ENCODE measurements at regions not wholly inside any gene's neighbourhood (a gene's known extent, or its start where the extent isn't known, plus 50 kb on each side); places are given as distances from the start of the nearest gene placed in this dataset.
"Not testable (repeated sequence)": the region's sequence is repeated elsewhere in the genome, so short reads cannot be mapped to it uniquely, and the experiment has no call there.

DNA sequence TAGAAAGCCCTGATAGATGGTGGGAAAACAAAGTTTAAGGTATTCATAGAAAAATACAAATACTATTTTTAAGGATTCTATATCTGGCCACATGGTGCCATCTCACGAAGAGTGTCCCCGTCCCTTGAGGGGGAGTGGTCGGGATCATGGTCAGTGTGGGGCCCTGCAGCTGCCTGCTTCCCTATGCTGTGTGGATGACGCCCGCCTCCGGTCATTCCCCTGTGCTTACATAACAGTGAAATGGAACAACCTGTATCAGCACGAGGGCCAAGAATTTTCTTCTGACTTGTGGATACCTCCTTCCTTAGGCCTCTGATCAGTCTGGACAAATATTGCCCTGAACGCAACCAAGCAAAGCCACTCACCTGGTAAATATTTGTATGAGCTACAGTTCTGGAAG lies 2724.1 kb upstream of the TPTE start:
- not testable (repeated sequence) for H3K27ac Mint-ChIP-seq; H3K36me3 Mint-ChIP-seq (ENCODE audit: insufficient read depth in 2 of 2); DNase-seq; ATAC-seq (replicated peaks in 1 of 2); H3K9me3 Mint-ChIP-seq; H3K4me1 Mint-ChIP-seq (ENCODE audit: low read depth); H3K4me3 Mint-ChIP-seq; H3K27me3 Mint-ChIP-seq (ENCODE audit: low read depth)

DNA sequence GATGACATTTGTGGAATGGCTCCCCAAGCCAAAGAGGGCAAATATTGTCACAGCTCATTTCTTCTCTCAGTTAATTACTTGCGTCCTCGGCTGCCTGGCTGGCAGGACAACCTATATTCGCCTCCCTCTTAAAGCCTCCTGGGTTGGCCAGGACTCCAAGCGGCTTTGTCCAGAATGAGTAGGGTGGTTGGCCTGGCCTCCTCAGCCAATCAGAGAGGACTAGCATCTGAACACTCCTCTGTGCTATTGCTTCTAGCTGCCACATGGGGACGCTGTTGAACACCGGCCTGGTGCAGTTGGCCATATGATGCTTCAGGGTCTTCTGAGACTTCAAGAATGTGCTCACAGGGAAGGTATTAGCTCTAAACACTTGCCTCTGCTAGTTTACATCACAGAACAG lies 2722.9 kb upstream of the TPTE start:
- not testable (repeated sequence) for H3K4me3 Mint-ChIP-seq; H3K4me1 Mint-ChIP-seq (ENCODE audit: low read depth); H3K27ac Mint-ChIP-seq; DNase-seq; H3K9me3 Mint-ChIP-seq; H3K27me3 Mint-ChIP-seq (ENCODE audit: low read depth); ATAC-seq (replicated peaks in 1 of 2); H3K36me3 Mint-ChIP-seq (ENCODE audit: insufficient read depth in 2 of 2)

- H3K4me3 Mint-ChIP-seq, result not testable (repeated sequence)
Observed at GRCh38 chr21:7799697-7800096, 2721.7 kb upstream of the TPTE start.

DNA sequence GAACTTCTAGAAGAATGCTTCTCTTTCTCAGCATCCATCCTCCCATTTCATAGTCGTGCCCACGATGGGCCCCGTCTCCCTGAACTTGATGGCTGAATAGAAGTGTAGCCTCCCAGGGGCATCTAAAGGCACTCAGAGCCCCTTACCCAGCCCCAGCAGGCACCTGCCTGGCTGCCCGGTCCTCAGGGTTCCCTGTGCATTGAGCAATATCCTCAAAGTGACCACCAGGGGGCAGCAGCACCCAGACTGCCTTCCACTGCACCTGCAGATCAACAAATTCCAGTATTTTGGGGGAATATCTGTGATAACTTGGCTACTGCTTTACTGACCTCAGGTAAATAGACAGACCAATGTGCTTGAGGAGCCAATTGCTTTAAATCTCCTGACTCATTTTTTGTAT lies 2707.9 kb upstream of the TPTE start:
- ATAC-seq (replicated peaks in 1 of 2), result peak in 1 of 2 donors; percentile 48
- not testable (repeated sequence) for H3K27me3 Mint-ChIP-seq (ENCODE audit: low read depth); H3K27ac Mint-ChIP-seq; H3K36me3 Mint-ChIP-seq (ENCODE audit: insufficient read depth in 2 of 2); H3K4me3 Mint-ChIP-seq; DNase-seq; H3K9me3 Mint-ChIP-seq; H3K4me1 Mint-ChIP-seq (ENCODE audit: low read depth)

More at GRCh38 chr21:7799697-7800096, 2721.7 kb upstream of the TPTE start:
- not testable (repeated sequence) for H3K27ac Mint-ChIP-seq; H3K9me3 Mint-ChIP-seq; H3K36me3 Mint-ChIP-seq (ENCODE audit: insufficient read depth in 2 of 2); DNase-seq; H3K4me1 Mint-ChIP-seq (ENCODE audit: low read depth); ATAC-seq (replicated peaks in 1 of 2); H3K27me3 Mint-ChIP-seq (ENCODE audit: low read depth)

DNA sequence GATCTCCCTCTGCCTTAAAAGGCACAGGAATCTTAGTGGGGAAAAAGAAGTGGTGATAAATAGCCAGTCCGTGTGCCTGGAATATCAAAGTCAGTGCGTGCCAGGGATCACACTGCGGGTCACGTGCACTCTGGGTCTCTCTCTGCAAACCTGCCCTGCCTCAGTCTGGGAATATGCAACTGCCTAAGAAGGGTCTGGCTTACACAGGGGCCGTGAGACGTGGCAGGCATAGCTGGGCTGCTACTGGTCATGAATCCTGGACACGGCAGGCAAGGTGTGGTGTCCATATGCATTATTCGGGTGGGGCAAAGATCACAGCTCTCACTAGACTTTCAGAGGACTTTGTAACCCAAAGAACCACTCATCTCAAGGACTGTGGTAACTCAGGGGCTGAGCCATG lies 2704.4 kb upstream of the TPTE start:
- H3K27ac Mint-ChIP-seq; H3K36me3 Mint-ChIP-seq (ENCODE audit: insufficient read depth in 2 of 2); H3K9me3 Mint-ChIP-seq; H3K4me1 Mint-ChIP-seq (ENCODE audit: low read depth); DNase-seq; H3K4me3 Mint-ChIP-seq; H3K27me3 Mint-ChIP-seq (ENCODE audit: low read depth); ATAC-seq (replicated peaks in 1 of 2): not testable (repeated sequence)

GRCh38 chr21:7819301-7819700 lies 2702.1 kb upstream of the TPTE start:
- H3K9me3 Mint-ChIP-seq; H3K4me1 Mint-ChIP-seq (ENCODE audit: low read depth); ATAC-seq (replicated peaks in 1 of 2); H3K4me3 Mint-ChIP-seq; H3K36me3 Mint-ChIP-seq (ENCODE audit: insufficient read depth in 2 of 2); H3K27me3 Mint-ChIP-seq (ENCODE audit: low read depth); DNase-seq; H3K27ac Mint-ChIP-seq: not testable (repeated sequence)

DNA sequence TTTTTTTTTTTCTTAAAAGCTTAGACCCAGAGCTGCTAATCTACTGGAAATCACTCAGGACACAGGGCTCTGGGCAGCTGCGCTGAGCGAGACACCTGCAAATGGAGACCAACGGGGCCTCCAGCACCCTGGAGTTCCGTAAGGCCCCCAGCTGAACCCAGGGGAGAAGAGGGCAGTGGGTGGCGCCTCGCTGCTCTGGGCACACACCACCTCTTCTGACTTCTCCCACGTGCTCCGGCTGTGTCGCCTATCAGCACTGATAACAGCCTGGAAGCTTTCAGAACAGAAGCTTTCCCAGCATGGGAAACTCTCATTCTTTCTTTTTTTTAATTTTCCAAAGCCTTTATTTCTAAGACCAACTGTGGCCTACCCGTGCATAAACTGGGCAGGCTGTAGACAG lies 2695.8 kb upstream of the TPTE start:
- not testable (repeated sequence) for H3K9me3 Mint-ChIP-seq; H3K27ac Mint-ChIP-seq; H3K27me3 Mint-ChIP-seq (ENCODE audit: low read depth); H3K36me3 Mint-ChIP-seq (ENCODE audit: insufficient read depth in 2 of 2); DNase-seq; H3K4me1 Mint-ChIP-seq (ENCODE audit: low read depth); H3K4me3 Mint-ChIP-seq; ATAC-seq (replicated peaks in 1 of 2)

DNA sequence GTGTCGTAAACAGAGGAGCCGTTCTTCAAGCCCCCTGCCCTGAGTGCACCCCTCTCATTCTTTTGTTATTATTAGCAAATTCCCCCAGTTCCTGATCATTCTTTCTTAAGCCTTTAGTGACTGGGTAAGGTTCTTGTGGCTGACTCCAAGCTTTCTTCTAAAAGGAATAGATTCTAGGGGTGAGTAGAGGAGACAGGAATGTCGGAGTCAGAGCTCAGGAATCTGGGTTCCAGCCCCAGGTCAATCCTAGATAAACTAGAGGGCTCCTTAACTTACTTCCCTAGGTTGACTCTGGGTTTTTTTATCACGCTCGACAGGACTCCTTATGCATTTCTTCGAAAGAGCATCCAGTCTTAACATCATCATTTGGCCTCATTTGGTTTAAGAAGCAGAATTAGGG lies 2695.2 kb upstream of the TPTE start:
- H3K4me1 Mint-ChIP-seq (ENCODE audit: low read depth); ATAC-seq (replicated peaks in 1 of 2); DNase-seq; H3K4me3 Mint-ChIP-seq; H3K27ac Mint-ChIP-seq; H3K36me3 Mint-ChIP-seq (ENCODE audit: insufficient read depth in 2 of 2); H3K27me3 Mint-ChIP-seq (ENCODE audit: low read depth); H3K9me3 Mint-ChIP-seq: not testable (repeated sequence)

- not testable (repeated sequence) for H3K4me1 Mint-ChIP-seq (ENCODE audit: low read depth); ATAC-seq (replicated peaks in 1 of 2); DNase-seq; H3K9me3 Mint-ChIP-seq; H3K27me3 Mint-ChIP-seq (ENCODE audit: low read depth); H3K4me3 Mint-ChIP-seq; H3K36me3 Mint-ChIP-seq (ENCODE audit: insufficient read depth in 2 of 2); H3K27ac Mint-ChIP-seq
Observed at GRCh38 chr21:7828260-7828659, 2693.1 kb upstream of the TPTE start.

DNA sequence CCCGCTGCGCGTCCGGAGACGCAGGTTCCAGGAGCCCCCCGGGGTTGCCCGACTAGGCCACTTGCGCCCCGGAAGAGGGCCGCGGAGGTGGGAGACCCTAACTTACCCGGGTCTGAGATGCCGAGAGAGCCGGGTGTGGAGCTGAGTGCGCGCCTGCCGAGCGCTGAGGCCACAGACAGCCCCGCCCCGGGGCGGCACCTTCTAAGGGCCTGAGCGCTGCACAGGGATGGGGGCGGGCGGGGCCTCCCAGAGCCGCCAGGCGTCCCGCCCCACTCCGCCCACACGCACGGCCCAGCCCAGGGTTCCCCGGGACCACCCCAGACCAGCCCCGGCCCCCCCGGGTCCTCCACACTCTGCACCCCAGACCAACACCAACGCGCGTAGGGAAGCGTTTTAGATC lies 2692.0 kb upstream of the TPTE start:
- not testable (repeated sequence) for ATAC-seq (replicated peaks in 1 of 2); H3K9me3 Mint-ChIP-seq; H3K4me1 Mint-ChIP-seq (ENCODE audit: low read depth); H3K27me3 Mint-ChIP-seq (ENCODE audit: low read depth); H3K4me3 Mint-ChIP-seq; H3K36me3 Mint-ChIP-seq (ENCODE audit: insufficient read depth in 2 of 2); H3K27ac Mint-ChIP-seq; DNase-seq

GRCh38 chr21:7837315-7837714 lies 2684.1 kb upstream of the TPTE start:
- H3K4me1 Mint-ChIP-seq (ENCODE audit: low read depth); DNase-seq; H3K27ac Mint-ChIP-seq: not testable (repeated sequence)

DNA sequence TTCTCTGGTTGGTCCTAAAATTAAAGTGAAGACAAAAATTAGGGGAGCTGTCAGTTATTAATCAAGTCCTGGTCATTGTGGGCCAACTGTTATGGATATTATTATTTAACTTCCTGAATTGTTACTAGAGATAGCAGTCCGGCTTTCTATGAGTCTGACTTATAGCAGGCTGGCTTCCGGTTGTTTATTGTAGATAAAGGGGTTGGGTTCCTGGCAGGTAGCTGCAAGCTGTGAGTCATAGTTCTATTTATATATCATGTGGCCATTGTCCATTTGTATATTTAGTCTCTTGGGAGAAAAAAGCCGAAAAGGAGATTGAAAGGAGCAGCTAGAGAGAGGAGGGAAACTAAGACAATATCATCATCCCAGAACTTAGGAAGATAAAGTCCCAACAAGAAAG lies 2668.0 kb upstream of the TPTE start:
- H3K9me3 Mint-ChIP-seq; H3K27ac Mint-ChIP-seq; H3K27me3 Mint-ChIP-seq (ENCODE audit: low read depth); H3K4me3 Mint-ChIP-seq; ATAC-seq (replicated peaks in 1 of 2); H3K36me3 Mint-ChIP-seq (ENCODE audit: insufficient read depth in 2 of 2); DNase-seq; H3K4me1 Mint-ChIP-seq (ENCODE audit: low read depth): not testable (repeated sequence)

More at GRCh38 chr21:7837315-7837714, 2684.1 kb upstream of the TPTE start:
- H3K36me3 Mint-ChIP-seq (ENCODE audit: insufficient read depth in 2 of 2); H3K27me3 Mint-ChIP-seq (ENCODE audit: low read depth); H3K4me3 Mint-ChIP-seq; H3K9me3 Mint-ChIP-seq; ATAC-seq (replicated peaks in 1 of 2): not testable (repeated sequence)

- H3K9me3 Mint-ChIP-seq; ATAC-seq (replicated peaks in 1 of 2); H3K4me1 Mint-ChIP-seq (ENCODE audit: low read depth); H3K27me3 Mint-ChIP-seq (ENCODE audit: low read depth); H3K27ac Mint-ChIP-seq; DNase-seq; H3K36me3 Mint-ChIP-seq (ENCODE audit: insufficient read depth in 2 of 2); H3K4me3 Mint-ChIP-seq: not testable (repeated sequence)
Observed at GRCh38 chr21:7853836-7854235, 2667.5 kb upstream of the TPTE start.

Data from activated T-cell treated with anti-CD3 and anti-CD28 coated beads, Interleukin-2, amount 50 U/mL, for 72 hours (primary cell).